Liver (tissue), 7 donors: ENCODE measurements at regions not wholly inside any gene's neighbourhood (a gene's known extent, or its start where the extent isn't known, plus 50 kb on each side); places are given as distances from the start of the nearest gene placed in this dataset.

ENCODE experiments used
- DNase-seq: peaks from one replicate; pipeline ENCODE4 v3.0.0-alpha.2; 2017; ENCODE audit warnings: low spot score
- H3K27ac ChIP-seq, 2 donors: one replicate each; pipeline ENCODE4 v1.7.0; 2013; ENCODE audit warnings: inconsistent platforms in 2 of 2, low read length in 2 of 2, control low read depth in 1 of 2, low read depth in 1 of 2, mild to moderate bottlenecking in 1 of 2
- H3K27me3 ChIP-seq, 4 donors: one replicate each; pipeline versions ENCODE4 v1.6.1 to v1.7.0; 2013; ENCODE audit warnings: low read length in 3 of 4, inconsistent platforms in 1 of 4, mild to moderate bottlenecking in 1 of 4, moderate library complexity in 1 of 4; ENCODE audit not compliant: control insufficient read depth in 4 of 4, insufficient read depth in 4 of 4
- H3K36me3 ChIP-seq, 4 donors: one replicate each; pipeline versions ENCODE4 v1.6.1 to v1.7.0; 2013; ENCODE audit warnings: low read length in 3 of 4, mild to moderate bottlenecking in 3 of 4, low read depth in 1 of 4, moderate library complexity in 1 of 4; ENCODE audit not compliant: control insufficient read depth in 4 of 4, insufficient read depth in 3 of 4
- H3K4me1 ChIP-seq, 4 donors: one replicate each; pipeline versions ENCODE4 v1.6.1 to v1.7.0; 2013; ENCODE audit warnings: low read length in 3 of 4, mild to moderate bottlenecking in 3 of 4, moderate library complexity in 1 of 4; ENCODE audit not compliant: control insufficient read depth in 4 of 4, insufficient read depth in 4 of 4
- H3K4me3 ChIP-seq, 3 donors: one replicate each; pipeline versions ENCODE4 v1.6.1 to v1.7.0; 2013; ENCODE audit warnings: low read length in 3 of 3, control low read depth in 1 of 3, low read depth in 1 of 3, mild to moderate bottlenecking in 1 of 3
- H3K9ac ChIP-seq, 2 donors: one replicate each; pipeline ENCODE4 v1.7.0; 2013; ENCODE audit warnings: low read length in 2 of 2, mild to moderate bottlenecking in 2 of 2, moderate library complexity in 2 of 2, control low read depth in 1 of 2, low read depth in 1 of 2
- H3K9me3 ChIP-seq, 4 donors: one replicate each; pipeline versions ENCODE4 v1.6.1 to v1.7.0; 2013; ENCODE audit warnings: low read length in 3 of 4; ENCODE audit not compliant: control insufficient read depth in 4 of 4
- EGR1 ChIP-seq, 2 donors: IDR thresholded peaks; 2 replicates each; pipeline ENCODE4 v1.6.1; 2016 to 2018; ENCODE audit warnings: antibody characterized with exemption in 2 of 2, low read depth in 2 of 2
- FOXA1 ChIP-seq: IDR thresholded peaks from 2 replicates; pipeline ENCODE4 v1.6.1; 2016; ENCODE audit warnings: antibody characterized with exemption
- FOXA2 ChIP-seq: IDR thresholded peaks from 2 replicates; pipeline ENCODE4 v1.6.1; 2016; ENCODE audit warnings: antibody characterized with exemption
- GABPA ChIP-seq, 2 donors: IDR thresholded peaks in 1 of 2; conservative IDR thresholded peaks in 1 of 2; 2 replicates each; pipeline ENCODE4 v1.6.1; 2016; ENCODE audit warnings: antibody characterized with exemption in 2 of 2, mild to moderate bottlenecking in 1 of 2, moderate library complexity in 1 of 2
- HNF4A ChIP-seq, 2 donors: conservative IDR thresholded peaks; 2 replicates each; pipeline ENCODE4 v1.6.1; 2016; ENCODE audit warnings: antibody characterized with exemption in 2 of 2, mild to moderate bottlenecking in 2 of 2
- HNF4G ChIP-seq: IDR thresholded peaks from 2 replicates; pipeline ENCODE4 v1.6.1; 2016; ENCODE audit warnings: antibody characterized with exemption
- JUND ChIP-seq, 2 donors: IDR thresholded peaks; 2 replicates each; pipeline ENCODE4 v1.6.1; 2016; ENCODE audit warnings: antibody characterized with exemption in 2 of 2
- MAX ChIP-seq: IDR thresholded peaks from 2 replicates; pipeline ENCODE4 v1.6.1; 2016; ENCODE audit warnings: antibody characterized with exemption
- NR2F2 ChIP-seq: IDR thresholded peaks from 2 replicates; pipeline ENCODE4 v1.6.1; 2016; ENCODE audit warnings: antibody characterized with exemption
- RAD21 ChIP-seq, 2 donors: IDR thresholded peaks; 2 replicates each; pipeline ENCODE4 v1.6.1; 2016; ENCODE audit warnings: antibody characterized with exemption in 2 of 2, mild to moderate bottlenecking in 2 of 2
- REST ChIP-seq: IDR thresholded peaks from 2 replicates; pipeline ENCODE4 v1.6.1; 2016; ENCODE audit warnings: antibody characterized with exemption, mild to moderate bottlenecking
- RXRA ChIP-seq, 2 donors: IDR thresholded peaks; 2 replicates each; pipeline ENCODE4 v1.6.1; 2017 to 2018; ENCODE audit warnings: antibody characterized with exemption in 2 of 2, mild to moderate bottlenecking in 1 of 2
- SP1 ChIP-seq: IDR thresholded peaks from 2 replicates; pipeline ENCODE4 v1.6.1; 2018; ENCODE audit warnings: antibody characterized with exemption, mild to moderate bottlenecking
- TAF1 ChIP-seq: conservative IDR thresholded peaks from 2 replicates; pipeline ENCODE4 v1.6.1; 2016; ENCODE audit warnings: antibody characterized with exemption, mild to moderate bottlenecking
- YY1 ChIP-seq: IDR thresholded peaks from 2 replicates; pipeline ENCODE4 v1.6.1; 2016; ENCODE audit warnings: antibody characterized with exemption, mild to moderate bottlenecking
- ZBTB33 ChIP-seq: IDR thresholded peaks from 2 replicates; pipeline ENCODE4 v1.6.1; 2016; ENCODE audit warnings: antibody characterized with exemption
- WGBS: extraction: QIAGEN DNeasy Blood & Tissue Kit; methylation state at CpG from one replicate; pipeline ENCODE4 v1.1.7; 2013; 5-methylcytosine and 5-hydroxymethylcytosine counted together
- donor health status: healthy.
- donor health status: healthy.
- donor health status: healthy.
- donor health status: healthy.

- Histone ChIP-seq H3K4me3 (no peak overlapping the region), H3K9ac (no peak overlapping the region), H3K36me3 (no peaks in the 10 kb centered on the region), H3K4me1 (no peaks in the 10 kb centered on the region), H3K9me3 (peaks cover 0 to 2% (median 0%) of the 10 kb centered on the region in 4 donors), H3K27me3 (no peaks in the 10 kb centered on the region), H3K27ac (no peak overlapping the region)
- no peak for DNase-seq
- 90% methylated on average over 3 of the region's 3 CpGs for WGBS
- no peak for TF ChIP-seq JUND (IDR thresholded peaks at IDR 0.05)
- TF ChIP-seq HNF4G = no peak
- no peak for TF ChIP-seq SP1
- no peak for TF ChIP-seq NR2F2
- TF ChIP-seq ZBTB33 = no peak
- TF ChIP-seq HNF4A (conservative IDR thresholded peaks at IDR 0.05) = no peak
- TF ChIP-seq RXRA (IDR thresholded peaks at IDR 0.05) = no peak
- TF ChIP-seq YY1 = no peak
Measured at GRCh38 chr17:14902297-14902696, 362.8 kb downstream of the PMP22 start.

GRCh38 chr17:14901376-14901775 lies 363.8 kb downstream of the PMP22 start:
- Histone ChIP-seq H3K27ac (no peak overlapping the region), H3K4me1 (no peaks in the 10 kb centered on the region), H3K36me3 (no peaks in the 10 kb centered on the region), H3K4me3 (no peak overlapping the region), H3K9me3 (peaks cover 0 to 2% (median 0%) of the 10 kb centered on the region in 4 donors), H3K9ac (no peak overlapping the region), H3K27me3 (no peaks in the 10 kb centered on the region)
- 67% methylated on average over 2 of the region's 2 CpGs for WGBS
- no peak for DNase-seq
- no peak for TF ChIP-seq NR2F2
- no peak for TF ChIP-seq JUND (IDR thresholded peaks at IDR 0.05)
- TF ChIP-seq TAF1 = no peak
- no peak for TF ChIP-seq GABPA (IDR thresholded peaks at IDR 0.05 in 1 of 2, conservative IDR thresholded peaks at IDR 0.05 in 1 of 2)
- no peak for TF ChIP-seq REST
- TF ChIP-seq ZBTB33 = no peak
- TF ChIP-seq FOXA1 = no peak
- no peak for TF ChIP-seq HNF4A (conservative IDR thresholded peaks at IDR 0.05)
- TF ChIP-seq HNF4G = no peak
- TF ChIP-seq RAD21 (IDR thresholded peaks at IDR 0.05) = no peak
- TF ChIP-seq MAX = no peak
- TF ChIP-seq EGR1 (IDR thresholded peaks at IDR 0.05; ENCODE audit: low read depth in 2 of 2) = no peak
- TF ChIP-seq FOXA2 = no peak
